Activated T-cell treated with anti-CD3 and anti-CD28 coated beads for 4 hours (primary cell): ENCODE measurements at regions not wholly inside any gene's neighbourhood (a gene's known extent, or its start where the extent isn't known, plus 50 kb on each side); places are given as distances from the start of the nearest gene placed in this dataset.
"Not testable (repeated sequence)": the region's sequence is repeated elsewhere in the genome, so short reads cannot be mapped to it uniquely, and the experiment has no call there.

ENCODE experiments used
- DNase-seq: peaks from one replicate; pipeline ENCODE4 v3.0.0-alpha.2; 2020

DNA sequence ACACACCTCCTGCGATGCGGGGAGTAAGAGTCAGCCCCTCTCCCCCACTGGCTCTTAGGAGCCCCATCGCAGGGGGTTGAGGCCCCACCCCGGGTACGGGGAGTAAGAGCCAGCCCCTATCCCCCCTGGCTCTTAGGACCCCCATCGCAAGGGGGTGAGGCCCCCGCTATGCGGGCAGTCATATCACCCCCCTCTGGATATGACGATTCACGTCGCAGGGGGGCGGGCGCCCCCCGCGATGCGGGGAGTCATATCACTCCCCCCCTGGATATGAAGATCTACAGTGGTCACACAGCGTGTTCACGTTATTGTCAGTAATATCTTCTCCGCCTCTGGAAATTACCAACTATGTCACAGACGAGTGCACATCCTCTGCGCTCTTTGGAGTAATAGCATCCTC, 61.1 kb downstream of the DEFB131A start:
- not testable (repeated sequence) for DNase-seq

DNA sequence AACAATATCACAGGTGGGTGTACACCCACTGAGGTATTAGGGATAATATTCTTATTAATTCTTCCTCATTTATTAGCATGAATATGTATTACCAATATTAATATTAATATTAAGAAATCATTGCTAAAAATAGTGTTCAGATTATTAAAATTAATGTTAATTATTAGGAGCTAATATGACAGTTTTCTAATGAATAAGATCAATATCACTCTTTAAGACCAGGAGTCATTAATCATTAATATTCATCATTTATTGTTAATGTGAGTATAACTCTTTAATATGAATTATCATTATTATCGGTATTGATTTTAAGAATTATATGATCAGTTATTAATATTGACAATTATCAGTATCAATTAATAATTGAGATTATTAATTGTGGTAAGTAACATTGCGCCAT, 62.5 kb downstream of the DEFB131A start:
- DNase-seq = not testable (repeated sequence)

DNA sequence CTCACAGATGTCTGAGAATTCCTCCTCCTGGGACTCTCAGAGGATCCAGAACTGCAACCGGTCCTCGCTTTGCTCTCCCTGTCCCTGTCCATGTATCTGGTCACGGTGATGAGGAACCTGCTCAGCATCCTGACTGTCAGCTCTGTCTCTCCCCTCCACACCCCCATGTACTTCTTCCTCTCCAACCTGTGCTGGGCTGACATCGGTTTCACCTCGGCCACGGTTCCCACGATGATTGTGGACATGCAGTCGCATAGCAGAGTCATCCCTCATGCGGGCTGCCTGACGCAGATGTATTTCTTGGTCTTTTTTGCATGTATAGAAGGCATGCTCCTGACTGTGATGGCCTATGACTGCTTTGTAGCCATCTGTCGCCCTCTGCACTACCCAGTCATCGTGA, 68.7 kb downstream of the DEFB131A start:
- DNase-seq = not testable (repeated sequence)

DNA sequence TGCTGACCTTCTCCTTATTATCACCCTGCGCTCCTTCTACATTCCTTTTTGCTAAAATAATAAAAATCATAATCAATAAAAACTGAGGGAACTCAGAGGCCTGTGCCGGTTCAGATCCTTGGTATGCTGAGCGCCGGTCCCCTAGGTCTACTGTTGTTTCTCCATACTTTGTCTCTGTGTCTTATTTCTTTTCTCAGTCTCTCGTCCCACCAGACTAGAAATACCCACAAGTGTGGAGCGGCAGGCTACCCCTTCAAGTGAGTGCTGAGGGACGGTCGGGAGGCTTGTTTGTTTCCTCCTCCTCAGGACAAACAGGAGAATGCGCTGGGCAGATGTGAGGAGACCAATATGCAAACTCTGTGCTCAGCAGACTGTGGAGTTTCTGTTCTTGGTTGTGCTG, 75.4 kb downstream of the DEFB131A start:
- not testable (repeated sequence) for DNase-seq

DNA sequence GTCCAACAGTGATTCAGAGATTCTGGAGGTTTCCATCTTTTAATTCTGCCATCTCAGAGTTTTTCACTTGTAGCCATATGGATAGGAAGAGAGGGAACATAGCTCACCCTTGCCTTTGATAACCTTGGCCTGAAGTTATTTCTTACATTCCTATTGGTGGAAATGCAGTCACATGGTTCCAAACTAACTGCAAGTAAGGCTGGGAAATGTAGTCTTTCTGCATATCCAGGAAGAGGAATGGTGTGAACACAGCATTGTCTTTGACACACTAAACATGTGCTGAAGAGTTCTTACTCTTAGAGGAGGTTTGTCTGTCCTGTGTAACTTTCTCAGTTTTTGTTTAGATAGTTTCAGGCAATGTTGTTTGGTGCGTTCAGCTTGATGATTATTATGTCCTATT, 78.7 kb downstream of the DEFB131A start:
- not testable (repeated sequence) for DNase-seq

DNA sequence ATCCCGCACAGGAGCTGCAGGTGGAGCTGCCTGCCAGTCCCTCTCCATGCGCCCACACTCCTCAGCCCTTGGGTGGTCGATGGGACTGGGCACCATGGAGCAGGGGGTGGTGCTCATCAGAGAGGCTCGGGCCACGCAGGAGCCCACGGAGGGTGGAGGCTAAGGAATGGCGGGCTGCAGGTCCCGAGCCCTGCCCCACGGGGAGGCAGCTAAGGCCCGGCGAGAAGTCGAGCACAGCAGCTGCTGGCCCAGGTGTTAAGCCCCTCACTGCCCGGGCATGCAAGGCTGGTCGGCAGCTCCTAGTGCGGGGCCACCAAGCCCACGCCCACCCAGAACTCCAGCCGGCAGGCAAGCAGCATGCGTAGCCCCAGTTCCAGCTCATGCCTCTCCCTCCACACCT, 80.2 kb downstream of the DEFB131A start:
- DNase-seq = not testable (repeated sequence)

DNA sequence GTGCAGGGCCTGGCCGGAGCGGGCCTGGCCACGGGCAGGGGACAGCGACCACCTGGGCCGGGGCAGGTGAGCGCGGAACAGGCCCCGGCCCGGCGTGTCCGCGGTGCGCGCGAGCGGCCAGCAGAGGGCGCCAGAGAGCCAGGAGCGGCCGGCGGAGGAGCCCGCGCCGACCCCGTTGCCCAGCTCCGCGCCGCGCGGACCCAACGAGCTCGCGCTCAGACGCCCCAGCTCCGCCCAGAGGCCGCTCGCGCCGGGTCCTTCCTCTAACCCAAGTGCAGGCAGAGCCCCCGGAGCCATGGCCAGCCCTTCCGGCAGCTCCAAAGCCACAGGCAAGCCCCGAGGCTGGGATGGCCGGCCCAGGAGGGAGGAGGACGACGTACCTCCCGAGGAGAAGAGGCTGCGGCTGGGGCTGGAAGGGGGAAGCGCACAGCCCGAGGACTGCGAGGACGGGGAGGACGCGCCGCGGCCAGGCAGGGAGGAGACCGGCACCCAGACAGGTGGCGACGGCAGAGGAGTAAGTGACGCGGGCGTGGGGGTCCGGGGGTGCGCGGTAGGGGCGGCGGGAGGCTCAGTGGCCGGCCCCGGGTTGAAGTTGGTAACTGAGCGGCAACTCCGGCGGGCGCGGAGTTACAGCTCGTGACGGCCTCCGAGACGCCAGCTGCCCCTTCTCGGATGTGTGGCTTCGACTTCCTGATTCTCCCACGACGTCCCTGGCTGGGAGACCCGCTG, 88.1 kb downstream of the DEFB131A start:
- peak; percentile 54 for DNase-seq

DNA sequence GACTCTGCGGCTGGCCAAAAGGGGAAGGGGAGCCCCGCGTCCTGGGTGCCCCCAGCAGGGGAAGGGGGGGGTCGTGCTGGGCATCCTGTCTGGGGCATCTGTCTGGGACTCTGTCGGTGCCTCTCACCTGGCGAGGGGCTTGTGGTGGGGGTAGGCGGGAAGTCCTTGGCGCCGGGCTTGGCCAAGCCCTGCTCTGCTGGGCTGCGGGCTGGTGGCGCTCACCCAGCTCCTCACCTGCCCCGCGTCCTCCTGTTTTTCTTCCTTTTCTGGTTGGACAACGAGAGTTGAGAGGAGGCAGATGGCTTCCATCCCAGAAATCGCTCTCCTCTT, 88.6 kb downstream of the DEFB131A start:
- DNase-seq = not testable (repeated sequence)

DNA sequence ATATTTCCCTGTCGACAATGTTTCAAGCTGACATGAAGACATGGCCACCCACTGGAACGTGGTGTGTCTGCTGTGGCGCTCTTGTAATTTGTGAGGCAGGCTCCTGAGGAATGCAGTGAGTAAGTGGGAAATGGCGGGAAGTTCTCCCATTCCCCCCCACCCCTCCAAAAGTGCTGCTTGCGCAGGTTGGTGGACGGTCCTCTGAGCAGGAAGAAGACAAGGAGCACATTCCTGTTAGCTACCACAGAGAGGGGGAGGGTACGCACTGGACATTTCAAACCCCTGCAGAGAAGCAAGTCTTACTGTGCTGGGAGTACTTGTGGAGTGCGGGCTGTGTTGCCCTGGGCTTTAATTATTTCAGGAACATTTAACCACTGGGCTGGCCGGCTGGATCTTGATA, 92.9 kb downstream of the DEFB131A start:
- not testable (repeated sequence) for DNase-seq

DNA sequence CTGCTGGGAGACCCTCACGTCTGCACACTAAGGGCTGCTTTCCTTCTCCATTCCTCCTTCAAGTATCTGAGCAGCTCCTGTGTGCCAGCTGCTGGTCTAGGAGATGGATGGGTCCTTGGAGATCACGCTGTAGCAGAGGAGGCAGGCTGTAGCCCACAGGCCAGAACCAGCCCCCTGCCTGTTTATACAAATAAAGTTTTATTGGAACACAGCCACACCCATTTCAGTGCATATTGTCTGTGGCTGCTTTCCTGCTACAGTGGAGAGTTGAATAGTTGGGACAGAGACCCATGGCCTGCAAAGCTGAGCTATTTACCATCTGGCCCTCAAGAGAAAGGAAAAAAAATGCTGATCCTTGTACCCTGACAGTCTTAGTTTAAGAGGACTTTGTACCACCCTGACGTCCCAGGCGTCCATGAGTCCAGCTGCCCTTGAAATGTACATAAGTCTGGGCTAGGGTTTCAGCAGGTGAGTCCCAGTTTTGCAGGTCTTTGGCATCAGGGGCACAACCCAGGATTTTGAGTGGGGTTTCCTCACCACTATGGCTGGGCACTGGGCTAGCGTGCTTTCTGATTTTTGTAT, 95.8 kb downstream of the DEFB131A start:
- not testable (repeated sequence) for DNase-seq

DNA sequence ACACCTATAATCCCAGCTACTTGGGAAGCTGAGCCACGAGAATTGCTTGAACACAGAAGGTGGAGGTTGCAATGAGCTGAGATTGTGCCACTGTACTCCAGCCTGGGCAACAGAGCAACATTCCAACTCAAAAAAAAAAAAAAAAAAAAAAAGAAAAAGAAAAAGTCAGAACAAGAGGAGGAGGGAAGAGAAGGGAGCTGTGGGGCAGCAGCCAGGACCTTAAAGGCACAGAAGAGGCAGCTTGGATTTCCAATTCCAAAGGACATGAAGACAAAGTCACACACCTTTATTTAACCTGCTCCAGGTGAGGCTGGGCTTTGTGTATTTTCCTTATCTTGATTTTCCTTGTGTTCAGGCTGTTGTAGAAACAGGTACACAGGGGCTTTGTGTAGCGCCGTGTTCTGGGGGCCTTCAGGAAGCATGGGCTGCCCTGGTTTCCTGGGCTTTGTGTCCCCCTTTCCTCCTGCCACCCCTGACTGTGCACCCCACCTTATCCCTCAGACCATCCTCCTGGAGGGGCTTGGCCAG, 97.2 kb downstream of the DEFB131A start:
- DNase-seq = not testable (repeated sequence)

DNA sequence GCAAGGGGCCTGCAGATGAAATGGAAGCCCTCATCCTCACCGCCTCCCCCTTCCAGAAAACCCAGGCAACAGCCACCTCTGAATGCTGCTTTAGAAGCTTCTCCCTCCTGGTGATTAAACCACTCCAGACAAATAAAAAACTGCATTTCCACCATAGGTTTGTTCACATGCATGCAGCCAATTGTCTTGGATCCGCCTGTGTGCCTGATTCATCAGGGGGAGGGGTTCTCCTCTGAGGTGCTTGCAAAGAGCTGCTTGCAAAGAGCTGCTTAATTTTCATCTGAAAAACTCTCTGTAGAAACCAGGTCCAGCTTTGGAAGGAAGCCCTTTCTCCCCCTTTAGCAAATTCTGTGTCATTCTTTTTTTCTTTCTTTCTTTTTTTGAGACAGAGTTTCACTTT, 100.6 kb downstream of the DEFB131A start:
- DNase-seq = not testable (repeated sequence)

DNA sequence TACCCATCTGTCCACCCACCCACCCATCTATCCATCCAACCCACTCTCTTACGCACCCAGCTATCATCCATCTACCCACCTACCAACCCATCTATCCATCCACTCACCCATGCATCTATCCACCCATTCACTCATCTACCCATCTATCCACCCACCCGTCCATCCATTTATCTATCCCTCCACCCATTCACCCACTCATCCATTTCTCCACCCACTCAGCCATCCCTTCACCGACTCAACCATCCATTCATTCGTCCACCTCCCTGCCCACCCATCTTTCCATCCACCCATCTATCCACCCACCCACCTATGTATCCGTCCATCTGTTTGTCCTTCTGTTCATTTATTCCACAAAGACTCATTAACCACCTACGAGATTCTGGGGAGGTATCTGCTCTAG, 103.3 kb downstream of the DEFB131A start:
- not testable (repeated sequence) for DNase-seq

DNA sequence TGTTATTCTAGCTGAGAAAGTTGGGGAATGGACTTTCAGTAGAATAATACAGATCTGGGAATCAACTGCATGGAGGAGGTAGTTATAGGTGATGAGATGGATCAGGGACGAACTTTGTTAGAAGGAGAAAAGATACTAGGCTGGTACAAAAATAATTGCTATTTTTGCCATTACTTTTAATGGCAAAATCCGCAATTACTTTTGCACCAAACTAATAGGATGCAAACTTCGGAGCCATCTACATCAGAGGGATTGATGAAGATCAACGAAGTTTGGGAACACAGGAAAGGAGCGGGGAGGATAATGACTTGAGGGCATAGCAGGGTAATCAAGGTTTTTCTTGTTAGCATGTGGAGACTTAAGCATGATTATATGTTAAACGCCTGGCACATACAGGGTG, 111.9 kb downstream of the DEFB131A start:
- not testable (repeated sequence) for DNase-seq

DNA sequence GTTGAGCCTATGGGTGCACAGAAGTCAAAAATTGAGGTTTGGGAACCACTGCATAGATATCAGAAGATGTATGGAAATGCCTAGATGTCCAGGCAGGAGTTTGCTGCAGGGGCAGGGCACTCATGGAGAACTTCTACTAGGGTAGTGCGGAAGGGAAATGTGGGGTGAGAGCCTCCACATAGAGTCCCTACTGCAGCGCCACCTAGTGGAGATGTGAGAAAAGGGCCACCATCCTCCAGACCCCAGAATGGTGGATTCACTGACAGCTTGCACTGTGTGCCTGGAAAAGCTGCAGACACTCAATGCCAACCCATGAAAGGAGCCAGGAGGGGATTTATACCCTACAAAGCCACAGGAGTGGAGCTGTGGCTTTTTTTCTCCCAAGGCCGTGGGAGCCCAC, 133.7 kb downstream of the DEFB131A start:
- DNase-seq = not testable (repeated sequence)

DNA sequence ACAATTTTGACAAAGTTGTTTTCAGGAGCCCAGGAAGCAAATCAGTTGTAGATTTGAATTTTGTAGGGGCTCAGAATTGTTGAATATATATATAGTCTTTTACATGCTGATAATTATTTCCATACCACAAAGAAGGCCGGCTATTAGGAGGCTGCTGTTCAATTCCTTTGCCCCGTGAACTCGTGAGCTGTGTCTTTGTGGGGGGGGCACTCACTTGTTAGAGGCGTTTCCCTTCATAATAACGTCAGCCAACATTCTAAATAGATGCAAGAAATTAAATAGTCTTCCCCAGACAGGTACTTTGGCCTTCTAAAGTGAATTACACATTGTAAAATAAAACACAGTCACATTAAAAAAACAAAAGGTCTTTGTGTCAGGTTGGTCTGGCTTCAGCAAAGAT, 138.7 kb downstream of the DEFB131A start:
- DNase-seq = not testable (repeated sequence)

DNA sequence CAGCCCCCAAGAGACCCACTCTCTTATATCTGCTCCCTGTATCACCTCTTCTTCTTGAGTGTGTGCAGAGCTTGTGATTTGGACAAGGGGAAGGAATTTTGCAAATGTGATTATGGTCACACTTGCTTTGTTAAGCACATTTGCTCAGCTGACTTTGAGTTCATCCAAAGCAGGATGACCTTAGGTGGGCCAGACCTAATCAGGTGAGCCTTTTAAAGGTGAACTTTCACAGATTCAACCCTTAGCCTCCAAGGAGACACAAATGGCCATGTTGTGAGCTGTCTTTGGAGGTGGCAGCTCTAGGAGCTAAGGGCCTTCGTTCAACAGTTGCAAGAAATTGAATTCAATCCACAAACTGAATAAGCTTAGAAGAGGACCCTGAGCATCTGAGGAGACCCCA, 147.8 kb downstream of the DEFB131A start:
- DNase-seq = no peak

DNA sequence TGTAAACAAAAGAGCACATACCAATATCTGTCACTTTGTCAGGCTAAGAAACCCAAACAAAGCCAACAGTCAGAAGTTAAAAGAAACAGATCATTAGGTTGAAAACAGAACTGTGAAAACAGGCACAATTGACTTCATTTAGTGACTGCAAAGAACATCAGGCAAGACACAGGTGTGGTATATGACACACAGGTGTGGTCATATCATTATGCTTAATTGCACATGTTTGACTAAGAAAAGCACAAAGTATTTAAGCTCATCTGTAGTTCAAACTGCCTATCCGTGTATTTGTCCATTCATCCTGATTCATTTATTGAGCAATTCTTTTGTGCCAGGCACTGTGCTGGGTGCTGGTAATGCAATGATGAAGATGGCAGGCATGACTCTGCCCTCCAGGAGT, 150.7 kb downstream of the DEFB131A start:
- DNase-seq = no peak

DNA sequence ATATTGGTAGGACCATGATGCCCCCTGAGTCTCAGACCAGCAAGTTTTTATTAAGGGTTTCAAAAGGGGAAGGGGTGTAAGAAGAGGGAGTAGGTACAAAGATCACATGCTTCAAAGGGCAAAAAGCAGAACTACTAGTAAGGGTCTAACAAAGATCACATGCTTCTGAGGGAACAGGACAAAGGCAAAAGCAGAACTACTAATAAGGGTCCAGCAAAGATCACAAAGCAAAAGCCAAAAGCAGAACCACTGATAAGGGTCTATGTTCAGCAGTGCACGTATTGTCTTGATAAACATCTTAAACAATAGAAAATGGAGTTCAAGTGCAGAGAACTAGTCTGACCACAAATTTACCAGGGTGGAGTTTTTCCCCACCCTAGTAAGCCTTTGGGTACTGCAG, 151.3 kb downstream of the DEFB131A start:
- not testable (repeated sequence) for DNase-seq

DNA sequence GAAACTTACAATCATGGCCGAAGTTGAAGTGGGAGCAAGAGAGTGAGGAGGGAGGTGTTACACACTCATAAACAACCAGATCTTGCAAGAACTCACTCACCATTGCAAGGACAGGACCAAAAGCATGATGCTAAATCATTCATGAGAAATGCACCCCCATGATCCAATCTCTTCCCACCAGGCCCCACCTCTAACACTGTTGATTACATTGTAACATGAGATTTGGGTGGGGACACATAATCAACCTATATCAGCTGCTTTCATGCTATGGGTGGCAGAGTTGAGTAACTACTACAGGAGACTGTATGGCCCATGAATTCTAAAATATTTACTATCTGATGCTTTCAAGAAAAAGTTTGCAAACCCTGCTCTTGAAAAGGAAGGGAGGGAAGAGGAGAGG, 155.1 kb downstream of the DEFB131A start:
- DNase-seq = no peak

DNA sequence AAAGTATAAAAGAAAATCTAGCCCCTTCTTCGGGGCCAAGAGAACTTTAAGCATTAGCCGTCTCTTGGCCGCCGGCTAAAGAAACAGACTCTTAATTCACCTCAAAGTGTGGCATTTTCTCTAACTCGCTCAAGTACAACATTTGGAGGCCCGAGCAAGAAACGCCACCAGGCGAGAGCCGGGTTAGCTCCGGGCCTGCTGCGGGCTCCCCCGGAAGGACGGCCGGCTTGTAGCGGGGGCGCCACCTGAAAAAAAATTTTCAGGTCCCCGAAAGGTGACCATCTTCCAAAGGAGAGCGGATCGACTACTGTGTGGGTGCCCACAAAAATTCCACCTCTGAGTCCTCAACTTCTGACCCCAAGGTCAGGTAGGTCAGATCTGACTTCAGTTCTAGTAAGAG, 156.0 kb downstream of the DEFB131A start:
- no peak for DNase-seq

DNA sequence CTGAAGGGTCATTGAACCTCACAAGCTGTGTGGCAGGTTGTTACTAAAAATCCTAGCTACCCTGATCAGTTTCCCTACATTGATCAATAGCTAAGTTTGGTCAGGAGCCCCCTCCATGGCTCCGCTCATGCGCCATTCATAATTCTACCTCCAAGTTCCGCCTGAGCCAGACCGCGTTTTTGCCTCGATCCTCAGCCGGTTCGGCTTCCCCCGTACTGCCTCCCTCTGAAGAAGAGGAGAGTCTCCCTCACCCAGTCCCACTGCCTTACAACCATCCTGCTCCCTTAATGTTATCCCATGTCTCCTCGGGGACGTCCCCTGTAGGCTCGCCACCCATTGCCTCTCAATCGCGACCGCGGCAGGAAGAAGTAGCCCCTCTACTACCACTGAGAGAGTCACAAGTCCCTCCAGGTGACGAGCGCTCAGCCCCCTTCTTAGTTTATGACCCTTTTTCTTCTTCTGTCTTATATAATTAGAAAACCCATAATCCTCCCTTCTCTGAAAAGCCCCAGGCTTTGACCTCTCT, 158.2 kb downstream of the DEFB131A start:
- no peak for DNase-seq

DNA sequence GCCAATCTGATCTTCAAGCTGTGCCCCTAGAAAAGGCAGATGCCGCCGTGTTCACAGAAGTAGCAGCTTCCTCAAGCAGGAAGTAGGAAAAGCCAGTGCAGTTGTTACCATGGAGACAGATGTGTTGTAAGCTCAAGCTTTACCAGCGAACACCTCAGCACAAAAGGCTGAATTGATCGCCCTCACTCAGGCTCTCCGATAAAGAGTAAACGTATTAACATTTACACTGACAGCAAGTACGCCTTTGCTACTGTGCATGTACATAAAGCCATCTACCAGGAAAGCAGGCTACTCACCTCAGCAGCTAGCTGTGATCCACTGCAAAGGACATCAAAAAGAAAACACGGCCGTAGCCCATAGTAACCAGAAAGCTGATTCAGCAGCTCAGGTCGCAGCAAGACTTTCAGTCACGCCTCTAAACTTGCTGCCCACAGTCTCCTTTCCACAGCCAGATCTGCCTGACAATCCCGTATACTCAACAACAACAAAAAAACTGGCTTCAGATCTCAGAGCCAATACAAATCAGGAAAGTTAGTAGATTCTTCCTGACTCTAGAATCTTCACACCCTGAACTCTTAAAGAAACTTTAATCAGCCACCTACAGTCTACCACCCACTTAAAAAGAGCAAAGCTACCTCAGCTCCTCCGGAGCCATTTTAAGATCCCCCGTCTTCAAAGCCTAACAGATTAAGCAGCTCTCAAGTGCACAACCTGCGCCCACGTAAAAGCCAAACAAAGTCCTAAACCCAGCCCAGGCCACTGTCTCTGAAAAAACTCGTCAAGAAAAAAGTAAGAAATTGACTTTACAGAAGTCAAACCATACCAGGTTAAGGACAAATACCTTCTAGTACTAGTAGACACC, 160.0 kb downstream of the DEFB131A start:
- peak; percentile 29 for DNase-seq

DNA sequence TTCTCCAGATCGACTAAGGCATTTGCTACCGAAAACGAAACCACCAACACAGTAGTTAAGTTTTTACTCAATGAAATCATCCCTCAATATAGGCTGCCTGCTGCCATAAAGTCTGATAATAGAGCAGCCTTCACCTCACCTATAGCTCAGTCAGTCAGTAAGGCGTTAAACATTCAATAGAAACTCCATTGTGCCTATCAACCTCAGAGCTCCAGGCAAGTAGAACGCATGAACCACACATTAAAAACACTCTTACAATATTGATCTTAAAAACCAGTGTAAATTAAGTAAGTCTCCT, 160.6 kb downstream of the DEFB131A start:
- DNase-seq = not testable (repeated sequence)
